B cell (primary cell): ENCODE measurements at regions not wholly inside any gene's neighbourhood (a gene's known extent, or its start where the extent isn't known, plus 50 kb on each side); places are given as distances from the start of the nearest gene placed in this dataset.

ENCODE experiments used
- ATAC-seq: fragments of 200-7000 bp; cut with Tn5 transposase; one replicate; pipeline ENCODE4 v1.10.0; 2021; ENCODE audit warnings: low read depth, mild to moderate bottlenecking, moderate number of reproducible peaks, moderate library complexity
- CTCF ChIA-PET: fragments of 350-600 bp; sonication (Branson Sonifier 250); formaldehyde crosslinking; loops from one replicate; lab custom pipeline; 2021; ENCODE audit warnings: antibody characterized with exemption, inconsistent platforms; lab: Charles Lee
- POLR2A ChIA-PET: fragments of 350-600 bp; sonication (Branson Sonifier 250); formaldehyde crosslinking; loops from one replicate; lab custom pipeline; 2021; ENCODE audit warnings: antibody characterized with exemption; lab: Charles Lee
- DNase-seq: peaks from one replicate; pipeline ENCODE4 v3.0.0; 2013
- H2AFZ ChIP-seq: 2 replicates; pipeline ENCODE4 v1.6.1; 2012; ENCODE audit warnings: mild to moderate bottlenecking, low read depth, low read length; ENCODE audit not compliant: insufficient read depth, poor library complexity, severe bottlenecking
- H3K27ac ChIP-seq, 2 donors: 1 replicate in 1 of 2; 2 replicates in 1 of 2; pipeline ENCODE4 v1.5.1; 2012 to 2013; ENCODE audit warnings: low read length in 2 of 2, mild to moderate bottlenecking in 2 of 2, moderate library complexity in 1 of 2
- H3K27me3 ChIP-seq, 4 experiments: fragments of 200-600 bp in 1 of 4; sonication (generic) in 1 of 4; replicated peaks in 1 of 4; 1 replicate in 2 of 4; 2 replicates in 2 of 4; pipeline versions ENCODE4 v1.6.1 to v1.7.0; 2013 to 2016; ENCODE audit warnings: low read length in 3 of 4, mild to moderate bottlenecking in 2 of 4, mixed read lengths in 1 of 4, moderate library complexity in 1 of 4; ENCODE audit not compliant: insufficient read depth in 4 of 4, control insufficient read depth in 3 of 4; ENCODE audit errors: control extremely low read depth in 1 of 4
- H3K36me3 ChIP-seq, 2 experiments: replicated peaks in 1 of 2; 1 replicate in 1 of 2; 2 replicates in 1 of 2; pipeline versions ENCODE4 v1.6.1 to v1.7.1; 2013; ENCODE audit warnings: low read length in 1 of 2; ENCODE audit not compliant: insufficient read depth in 2 of 2, control insufficient read depth in 1 of 2; ENCODE audit errors: control extremely low read depth in 1 of 2, extremely low read depth in 1 of 2
- H3K4me1 ChIP-seq, 2 donors: fragments of 200-600 bp in 1 of 2; sonication (generic) in 1 of 2; 1 replicate in 1 of 2; 2 replicates in 1 of 2; pipeline versions ENCODE4 v1.5.1 to v1.6.1; 2013 to 2017; ENCODE audit warnings: low read length in 2 of 2; ENCODE audit not compliant: control insufficient read depth in 2 of 2, insufficient read depth in 2 of 2
- H3K4me2 ChIP-seq: replicated peaks from 2 replicates; pipeline ENCODE3; 2012; ENCODE audit warnings: mild to moderate bottlenecking, low read depth, low read length; ENCODE audit not compliant: poor library complexity, severe bottlenecking
- H3K4me3 ChIP-seq, 5 experiments: fragments of 200-600 bp in 1 of 5; sonication (generic) in 1 of 5; 1 replicate in 3 of 5; 2 replicates in 2 of 5; pipeline versions ENCODE4 v1.5.1 to v1.7.0; 2011 to 2016; ENCODE audit warnings: low read length in 4 of 5, mild to moderate bottlenecking in 4 of 5, low read depth in 2 of 5, control low read depth in 1 of 5, moderate library complexity in 1 of 5; ENCODE audit not compliant: insufficient read depth in 1 of 5; ENCODE audit errors: control extremely low read depth in 1 of 5, extremely low read depth in 1 of 5
- H3K79me2 ChIP-seq: fragments of 200-600 bp; sonication (generic); one replicate; pipeline ENCODE4 v1.6.0; 2016; ENCODE audit warnings: low read length; ENCODE audit not compliant: control insufficient read depth, insufficient read depth
- H3K9ac ChIP-seq: fragments of 200-600 bp; sonication (generic); 2 replicates; pipeline ENCODE4 v1.6.1; 2017; ENCODE audit warnings: mild to moderate bottlenecking, low read length, moderate library complexity
- H3K9me3 ChIP-seq, 3 donors: one replicate each; pipeline versions ENCODE4 v1.6.1 to v1.7.1; 2013; ENCODE audit warnings: low read length in 2 of 3; ENCODE audit not compliant: control insufficient read depth in 2 of 3, insufficient read depth in 1 of 3; ENCODE audit errors: control extremely low read depth in 1 of 3
- H4K20me1 ChIP-seq: 2 replicates; pipeline ENCODE4 v1.6.0; 2012; ENCODE audit warnings: mild to moderate bottlenecking, low read length; ENCODE audit not compliant: insufficient read depth, control insufficient read depth, poor library complexity, severe bottlenecking
- H3K27ac Mint-ChIP-seq: one replicate; pipeline ENCODE4 v1.8.0; 2021; ENCODE audit warnings: mixed read lengths
- H3K27me3 Mint-ChIP-seq: one replicate; pipeline ENCODE4 v1.8.0; 2021; ENCODE audit warnings: mixed read lengths
- H3K4me1 Mint-ChIP-seq: one replicate; pipeline ENCODE4 v1.8.0; 2021; ENCODE audit warnings: mixed read lengths
- H3K4me3 Mint-ChIP-seq: one replicate; pipeline ENCODE4 v1.8.0; 2021; ENCODE audit warnings: mixed read lengths
- H3K9me3 Mint-ChIP-seq: one replicate; pipeline ENCODE4 v1.8.0; 2022; ENCODE audit warnings: mixed read lengths; ENCODE audit not compliant: insufficient read depth
- EZH2 ChIP-seq: IDR thresholded peaks from 2 replicates; pipeline ENCODE4 v1.6.1; 2012; ENCODE audit warnings: borderline replicate concordance, low read depth, mild to moderate bottlenecking, moderate library complexity, low read length; ENCODE audit not compliant: insufficient read depth, poor library complexity, severe bottlenecking
- WGBS: methylation state at CpG from one replicate; pipeline ENCODE4 v1.1.5; 2013; ENCODE audit warnings: missing lambda C conversion rate; ENCODE audit not compliant: insufficient coverage; 5-methylcytosine and 5-hydroxymethylcytosine counted together
- intact Hi-C: fragments of 100-400 bp; cut with micrococcal nuclease; formaldehyde crosslinking; loops from one replicate; pipeline ENCODE4 v1.10.0; 2022
- TF ChIP-seq, protein P1 (sequence below): fragments of 200-600 bp; IDR thresholded peaks from one replicate; pipeline ENCODE4 v1.8.0; 2022; ENCODE audit warnings: antibody characterized with exemption, mild to moderate bottlenecking

DNA sequence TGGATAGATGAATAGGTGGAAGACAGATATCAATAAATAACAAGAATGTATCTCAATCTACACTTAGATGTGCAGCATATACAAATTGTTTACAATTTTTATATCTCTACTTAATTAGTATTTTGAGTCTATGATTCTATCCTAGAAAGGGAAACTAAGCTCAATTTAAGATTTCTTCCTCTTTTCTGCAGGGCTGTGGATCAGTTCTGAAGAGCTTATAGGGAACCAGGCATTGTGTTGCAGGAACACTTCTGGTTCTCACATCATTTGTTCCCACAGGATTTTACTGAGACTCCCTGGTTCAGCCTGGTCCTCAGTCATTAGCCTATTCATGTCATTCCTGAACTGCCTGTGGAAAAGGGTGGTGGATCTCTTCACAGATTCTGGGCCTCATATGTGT, 105.8 kb downstream of the TNFSF18 start:
- Mint-ChIP-seq H3K27ac (no peak overlapping the region), H3K4me3 (no peak overlapping the region), H3K27me3 (no peaks in the 10 kb centered on the region), H3K4me1 (peaks cover 7% of the 10 kb centered on the region), H3K9me3 (no peaks in the 10 kb centered on the region)
- no peak overlapping the region for H3K27ac ChIP-seq
- no peak overlapping the region for H3K4me2 ChIP-seq
- TF ChIP-seq EZH2, result no peak
- TF ChIP-seq, protein P1, sequence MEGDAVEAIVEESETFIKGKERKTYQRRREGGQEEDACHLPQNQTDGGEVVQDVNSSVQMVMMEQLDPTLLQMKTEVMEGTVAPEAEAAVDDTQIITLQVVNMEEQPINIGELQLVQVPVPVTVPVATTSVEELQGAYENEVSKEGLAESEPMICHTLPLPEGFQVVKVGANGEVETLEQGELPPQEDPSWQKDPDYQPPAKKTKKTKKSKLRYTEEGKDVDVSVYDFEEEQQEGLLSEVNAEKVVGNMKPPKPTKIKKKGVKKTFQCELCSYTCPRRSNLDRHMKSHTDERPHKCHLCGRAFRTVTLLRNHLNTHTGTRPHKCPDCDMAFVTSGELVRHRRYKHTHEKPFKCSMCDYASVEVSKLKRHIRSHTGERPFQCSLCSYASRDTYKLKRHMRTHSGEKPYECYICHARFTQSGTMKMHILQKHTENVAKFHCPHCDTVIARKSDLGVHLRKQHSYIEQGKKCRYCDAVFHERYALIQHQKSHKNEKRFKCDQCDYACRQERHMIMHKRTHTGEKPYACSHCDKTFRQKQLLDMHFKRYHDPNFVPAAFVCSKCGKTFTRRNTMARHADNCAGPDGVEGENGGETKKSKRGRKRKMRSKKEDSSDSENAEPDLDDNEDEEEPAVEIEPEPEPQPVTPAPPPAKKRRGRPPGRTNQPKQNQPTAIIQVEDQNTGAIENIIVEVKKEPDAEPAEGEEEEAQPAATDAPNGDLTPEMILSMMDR, result no peak
- H4K20me1 ChIP-seq, result no peaks in the 10 kb centered on the region
- ATAC-seq (no peak), DNase-seq (no peak)
- H2AFZ ChIP-seq, result no peak overlapping the region
- no peak overlapping the region for H3K4me3 ChIP-seq
- no peaks in the 10 kb centered on the region for H3K27me3 ChIP-seq
- H3K9ac ChIP-seq, result no peak overlapping the region
- H3K79me2 ChIP-seq, result no peaks in the 10 kb centered on the region
- ChIA-PET CTCF (no interaction called here), POLR2A (no interaction called here)
- H3K4me1 ChIP-seq, result no peaks in the 10 kb centered on the region
- no peaks in the 10 kb centered on the region for H3K36me3 ChIP-seq
- intact Hi-C loops, result no loop called here
- H3K9me3 ChIP-seq, result no peaks in the 10 kb centered on the region

DNA sequence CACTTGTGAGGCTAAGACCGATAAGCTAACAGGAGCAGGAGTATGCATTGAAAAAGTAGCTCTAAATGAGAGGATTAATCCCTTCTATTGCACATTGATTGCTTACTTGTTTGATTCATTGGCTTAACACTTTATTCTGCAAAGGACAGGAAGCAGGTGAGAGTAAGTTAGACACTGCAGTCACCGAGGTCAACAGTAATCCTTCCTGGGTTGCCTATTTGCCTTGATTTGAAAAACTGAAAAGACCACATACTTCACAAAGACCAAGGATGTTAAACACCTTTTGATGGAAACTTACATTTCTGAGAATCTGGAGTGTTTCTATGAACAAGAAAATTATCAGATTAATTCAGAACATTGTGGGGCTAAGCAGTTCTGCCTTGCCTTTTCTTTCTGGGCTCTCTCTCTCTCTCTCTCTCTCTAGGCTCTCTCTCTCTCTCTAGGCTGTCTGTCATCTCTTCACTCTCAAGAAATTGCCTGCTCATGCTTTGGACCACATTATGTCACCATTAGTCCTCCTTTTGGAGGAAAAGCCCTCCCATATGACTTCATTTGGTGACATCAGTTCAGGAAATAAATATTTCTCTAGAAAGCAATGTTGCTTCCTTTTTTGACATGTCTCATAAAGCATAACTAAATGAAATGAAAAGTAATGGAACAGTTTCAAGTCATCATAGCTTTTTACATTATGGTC, 103.8 kb downstream of the TNFSF18 start:
- Histone ChIP-seq H3K4me2 (no peak overlapping the region), H3K4me3 (no peak overlapping the region), H3K36me3 (no peaks in the 10 kb centered on the region), H4K20me1 (no peaks in the 10 kb centered on the region), H3K27ac (no peak overlapping the region), H2AFZ (no peak overlapping the region), H3K27me3 (no peaks in the 10 kb centered on the region), H3K9ac (no peak overlapping the region), H3K4me1 (no peaks in the 10 kb centered on the region), H3K79me2 (no peaks in the 10 kb centered on the region), H3K9me3 (no peaks in the 10 kb centered on the region)
- DNase-seq (no peak), ATAC-seq (no peak)
- no CpG with 5 or more reads among the region's 2 CpGs for WGBS
- CTCF ChIA-PET, result no interaction called here
- H3K9me3 Mint-ChIP-seq, result no peaks in the 10 kb centered on the region
- H3K27ac Mint-ChIP-seq, result no peak overlapping the region
- POLR2A ChIA-PET, result no interaction called here
- intact Hi-C loops, result no loop called here
- peaks cover 7% of the 10 kb centered on the region for H3K4me1 Mint-ChIP-seq
- no peak overlapping the region for H3K4me3 Mint-ChIP-seq
- TF ChIP-seq, protein P1, result no peak
- TF ChIP-seq EZH2, result no peak
- no peaks in the 10 kb centered on the region for H3K27me3 Mint-ChIP-seq
